Gastrocnemius medialis (tissue), 4 donors: ENCODE measurements at regions not wholly inside any gene's neighbourhood (a gene's known extent, or its start where the extent isn't known, plus 50 kb on each side); places are given as distances from the start of the nearest gene placed in this dataset.

ENCODE experiments used
- CTCF ChIP-seq, 5 experiments: fragments of 450-650 bp in 3 of 5; fragments of 200-600 bp in 2 of 5; sonication (generic) in 2 of 5; IDR thresholded peaks in 4 of 5; conservative IDR thresholded peaks in 1 of 5; 1 replicate in 4 of 5; 2 replicates in 1 of 5; pipeline ENCODE4 v1.5.1; 2016 to 2019; ENCODE audit warnings: antibody characterized with exemption in 5 of 5, mild to moderate bottlenecking in 3 of 5, moderate library complexity in 3 of 5
- POLR2A ChIP-seq, 2 donors: fragments of 450-650 bp; IDR thresholded peaks; one replicate each; pipeline ENCODE4 v1.6.1; 2017; ENCODE audit warnings: antibody characterized with exemption in 2 of 2, mild to moderate bottlenecking in 2 of 2, moderate library complexity in 2 of 2

- no peak for TF ChIP-seq POLR2A (IDR thresholded peaks at IDR 0.05)
- TF ChIP-seq CTCF (IDR thresholded peaks at IDR 0.05 in 4 of 5, conservative IDR thresholded peaks at IDR 0.05 in 1 of 5), result no peak
Measured at GRCh38 chr13:80501556-80501955, 160.6 kb upstream of the SPRY2 start.
